Activated T-cell treated with anti-CD3 and anti-CD28 coated beads, Interleukin-2, amount 50 U/mL, for 24 hours (primary cell): ENCODE measurements at regions not wholly inside any gene's neighbourhood (a gene's known extent, or its start where the extent isn't known, plus 50 kb on each side); places are given as distances from the start of the nearest gene placed in this dataset.

Source experiments
- DNase-seq: peaks from one replicate; pipeline ENCODE4 v3.0.0-alpha.2; 2020
- H3K27ac Mint-ChIP-seq: 2 replicates; pipeline ENCODE4 v1.8.0; 2020; ENCODE audit warnings: mild to moderate bottlenecking, mixed read lengths
- H3K27me3 Mint-ChIP-seq: 2 replicates; pipeline ENCODE4 v1.8.0; 2020; ENCODE audit warnings: mixed read lengths
- H3K36me3 Mint-ChIP-seq: 2 replicates; pipeline ENCODE4 v1.8.0; 2020; ENCODE audit warnings: low read depth, mixed read lengths
- H3K4me1 Mint-ChIP-seq: 2 replicates; pipeline ENCODE4 v1.8.0; 2020; ENCODE audit warnings: low read depth, mixed read lengths
- H3K4me3 Mint-ChIP-seq: 2 replicates; pipeline ENCODE4 v1.8.0; 2020; ENCODE audit warnings: mild to moderate bottlenecking, moderate library complexity, mixed read lengths
- H3K9me3 Mint-ChIP-seq: 2 replicates; pipeline ENCODE4 v1.8.0; 2020; ENCODE audit warnings: mixed read lengths

- Mint-ChIP-seq H3K4me3 (no peak overlapping the region), H3K27ac (no peak overlapping the region), H3K27me3 (no peaks in the 10 kb centered on the region), H3K9me3 (peaks cover 3% of the 10 kb centered on the region), H3K36me3 (no peaks in the 10 kb centered on the region), H3K4me1 (no peaks in the 10 kb centered on the region)
- no peak for DNase-seq
These were observed 475.2 kb downstream of the EPHA7 start for GRCh38 chr6:92944132-92944531.

- no peak overlapping the region for H3K4me3 Mint-ChIP-seq
- no peaks in the 10 kb centered on the region for H3K27me3 Mint-ChIP-seq
- no peaks in the 10 kb centered on the region for H3K36me3 Mint-ChIP-seq
- peaks cover 5% of the 10 kb centered on the region for H3K9me3 Mint-ChIP-seq
- no peaks in the 10 kb centered on the region for H3K4me1 Mint-ChIP-seq
- DNase-seq: no peak
- H3K27ac Mint-ChIP-seq: no peak overlapping the region
These were observed 476.8 kb downstream of the EPHA7 start for GRCh38 chr6:92942549-92942948.

- H3K27ac Mint-ChIP-seq: no peak overlapping the region
- no peak for DNase-seq
- no peaks in the 10 kb centered on the region for H3K36me3 Mint-ChIP-seq
These were observed 484.7 kb downstream of the EPHA7 start for GRCh38 chr6:92934625-92935024.

GRCh38 chr6:92930171-92930570 lies 489.2 kb downstream of the EPHA7 start:
- H3K4me3 Mint-ChIP-seq: no peak overlapping the region
- no peak overlapping the region for H3K27ac Mint-ChIP-seq
- H3K9me3 Mint-ChIP-seq: peaks cover 17% of the 10 kb centered on the region
- H3K4me1 Mint-ChIP-seq: no peaks in the 10 kb centered on the region
- no peaks in the 10 kb centered on the region for H3K27me3 Mint-ChIP-seq
- DNase-seq: no peak
- H3K36me3 Mint-ChIP-seq: no peaks in the 10 kb centered on the region

More at GRCh38 chr6:92934625-92935024, 484.7 kb downstream of the EPHA7 start:
- Mint-ChIP-seq H3K9me3 (peaks cover 13% of the 10 kb centered on the region), H3K4me3 (no peak overlapping the region), H3K4me1 (no peaks in the 10 kb centered on the region), H3K27me3 (no peaks in the 10 kb centered on the region)

- Mint-ChIP-seq H3K27me3 (no peaks in the 10 kb centered on the region), H3K27ac (no peak overlapping the region), H3K36me3 (no peaks in the 10 kb centered on the region), H3K9me3 (peaks cover 11% of the 10 kb centered on the region), H3K4me1 (no peaks in the 10 kb centered on the region), H3K4me3 (no peak overlapping the region)
- no peak for DNase-seq
These were observed 497.0 kb downstream of the EPHA7 start for GRCh38 chr6:92922216-92922806.

GRCh38 chr6:92915466-92915865 lies 503.9 kb downstream of the EPHA7 start:
- H3K4me3 Mint-ChIP-seq: no peak overlapping the region

GRCh38 chr6:92911301-92911700 lies 508.1 kb downstream of the EPHA7 start:
- peaks cover 8% of the 10 kb centered on the region for H3K9me3 Mint-ChIP-seq
- no peaks in the 10 kb centered on the region for H3K36me3 Mint-ChIP-seq
- H3K27ac Mint-ChIP-seq: no peak overlapping the region
- H3K27me3 Mint-ChIP-seq: no peaks in the 10 kb centered on the region
- H3K4me1 Mint-ChIP-seq: no peaks in the 10 kb centered on the region
- DNase-seq: no peak
- no peak overlapping the region for H3K4me3 Mint-ChIP-seq

More at GRCh38 chr6:92915466-92915865, 503.9 kb downstream of the EPHA7 start:
- Mint-ChIP-seq H3K9me3 (peaks cover 12% of the 10 kb centered on the region), H3K27me3 (no peaks in the 10 kb centered on the region), H3K36me3 (no peaks in the 10 kb centered on the region), H3K4me1 (no peaks in the 10 kb centered on the region), H3K27ac (no peak overlapping the region)
- DNase-seq: no peak

- no peak for DNase-seq
- H3K4me3 Mint-ChIP-seq: no peak overlapping the region
- H3K9me3 Mint-ChIP-seq: peaks cover 6% of the 10 kb centered on the region
- H3K36me3 Mint-ChIP-seq: no peaks in the 10 kb centered on the region
- H3K27ac Mint-ChIP-seq: no peak overlapping the region
- no peaks in the 10 kb centered on the region for H3K4me1 Mint-ChIP-seq
- no peaks in the 10 kb centered on the region for H3K27me3 Mint-ChIP-seq
These were observed 508.7 kb downstream of the EPHA7 start for GRCh38 chr6:92910646-92911045.

GRCh38 chr6:92906385-92906784 lies 513.0 kb downstream of the EPHA7 start:
- peaks cover 2% of the 10 kb centered on the region for H3K9me3 Mint-ChIP-seq
- H3K27me3 Mint-ChIP-seq: no peaks in the 10 kb centered on the region

GRCh38 chr6:92893741-92894140 lies 525.6 kb downstream of the EPHA7 start:
- H3K9me3 Mint-ChIP-seq: peaks cover 12% of the 10 kb centered on the region
- no peaks in the 10 kb centered on the region for H3K4me1 Mint-ChIP-seq
- no peak for DNase-seq
- H3K4me3 Mint-ChIP-seq: no peak overlapping the region
- H3K27ac Mint-ChIP-seq: no peak overlapping the region
- no peaks in the 10 kb centered on the region for H3K27me3 Mint-ChIP-seq
- H3K36me3 Mint-ChIP-seq: no peaks in the 10 kb centered on the region

More at GRCh38 chr6:92906385-92906784, 513.0 kb downstream of the EPHA7 start:
- Mint-ChIP-seq H3K4me3 (no peak overlapping the region), H3K36me3 (no peaks in the 10 kb centered on the region), H3K4me1 (no peaks in the 10 kb centered on the region), H3K27ac (no peak overlapping the region)
- no peak for DNase-seq

GRCh38 chr6:92892626-92893170 lies 526.7 kb downstream of the EPHA7 start:
- DNase-seq: no peak
- H3K27me3 Mint-ChIP-seq: no peaks in the 10 kb centered on the region
- H3K9me3 Mint-ChIP-seq: peaks cover 12% of the 10 kb centered on the region
- no peaks in the 10 kb centered on the region for H3K36me3 Mint-ChIP-seq
- H3K27ac Mint-ChIP-seq: no peak overlapping the region
- H3K4me1 Mint-ChIP-seq: no peaks in the 10 kb centered on the region
- H3K4me3 Mint-ChIP-seq: no peak overlapping the region

- Mint-ChIP-seq H3K4me3 (no peak overlapping the region), H3K4me1 (no peaks in the 10 kb centered on the region), H3K9me3 (peaks cover 12% of the 10 kb centered on the region), H3K27ac (no peak overlapping the region), H3K36me3 (no peaks in the 10 kb centered on the region), H3K27me3 (no peaks in the 10 kb centered on the region)
- DNase-seq: no peak
These were observed 531.0 kb downstream of the EPHA7 start for GRCh38 chr6:92888316-92888715.

- Mint-ChIP-seq H3K36me3 (no peaks in the 10 kb centered on the region), H3K9me3 (peaks cover 15% of the 10 kb centered on the region), H3K27me3 (no peaks in the 10 kb centered on the region), H3K4me3 (no peak overlapping the region), H3K4me1 (no peaks in the 10 kb centered on the region), H3K27ac (no peak overlapping the region)
- DNase-seq: no peak
These were observed 531.5 kb downstream of the EPHA7 start for GRCh38 chr6:92887871-92888270.

GRCh38 chr6:92879526-92879925 lies 539.8 kb downstream of the EPHA7 start:
- DNase-seq: no peak
- no peaks in the 10 kb centered on the region for H3K27me3 Mint-ChIP-seq
- peaks cover 27% of the 10 kb centered on the region for H3K9me3 Mint-ChIP-seq
- H3K4me1 Mint-ChIP-seq: no peaks in the 10 kb centered on the region
- H3K36me3 Mint-ChIP-seq: no peaks in the 10 kb centered on the region
- no peak overlapping the region for H3K27ac Mint-ChIP-seq
- no peak overlapping the region for H3K4me3 Mint-ChIP-seq

GRCh38 chr6:92864966-92865555 lies 554.3 kb downstream of the EPHA7 start:
- H3K27me3 Mint-ChIP-seq: no peaks in the 10 kb centered on the region
- no peak overlapping the region for H3K27ac Mint-ChIP-seq
- no peaks in the 10 kb centered on the region for H3K36me3 Mint-ChIP-seq
- H3K4me1 Mint-ChIP-seq: no peaks in the 10 kb centered on the region
- no peak overlapping the region for H3K4me3 Mint-ChIP-seq
- no peak for DNase-seq
- H3K9me3 Mint-ChIP-seq: peaks cover 10% of the 10 kb centered on the region
